Testis (tissue), 2 donors: ENCODE measurements at regions not wholly inside any gene's neighbourhood (a gene's known extent, or its start where the extent isn't known, plus 50 kb on each side); places are given as distances from the start of the nearest gene placed in this dataset.

Experiments used
- DNase-seq: peaks from one replicate; pipeline ENCODE4 v3.0.0-alpha.2; 2019
- H3K27ac ChIP-seq, 2 donors: fragments of 200-600 bp; sonication (generic); one replicate each; pipeline ENCODE4 v1.5.1; 2019
- H3K27me3 ChIP-seq: fragments of 200-600 bp; sonication (generic); one replicate; pipeline ENCODE4 v1.5.1; 2019
- H3K36me3 ChIP-seq: fragments of 200-600 bp; sonication (generic); one replicate; pipeline ENCODE4 v1.5.1; 2017; ENCODE audit warnings: low read depth; ENCODE audit errors: missing control alignments
- H3K4me1 ChIP-seq: fragments of 200-600 bp; sonication (generic); one replicate; pipeline ENCODE4 v1.5.1; 2019
- H3K4me3 ChIP-seq, 2 donors: fragments of 200-600 bp; sonication (generic); one replicate each; pipeline ENCODE4 v1.5.1; 2017 to 2019
- H3K9me3 ChIP-seq: fragments of 200-600 bp; sonication (generic); one replicate; pipeline ENCODE4 v1.5.1; 2017
- CTCF ChIP-seq, 3 experiments: fragments of 450-650 bp in 2 of 3; fragments of 200-600 bp in 1 of 3; sonication (generic) in 1 of 3; IDR thresholded peaks; one replicate each; pipeline ENCODE4 v1.5.1; 2016 to 2019; ENCODE audit warnings: antibody characterized with exemption in 3 of 3, mild to moderate bottlenecking in 2 of 3, moderate library complexity in 1 of 3
- POLR2A ChIP-seq: fragments of 450-650 bp; IDR thresholded peaks from one replicate; pipeline ENCODE4 v1.6.1; 2017; ENCODE audit warnings: antibody characterized with exemption, mild to moderate bottlenecking, moderate library complexity
- WGBS, 2 donors: methylation state at CpG; one replicate each; pipeline ENCODE4 v1.1.5; 2018; 5-methylcytosine and 5-hydroxymethylcytosine counted together
- intact Hi-C: fragments of 100-400 bp; cut with DNase I; formaldehyde crosslinking; loops from one replicate; pipeline ENCODE4 v1.15.1; 2023; ENCODE audit warnings: low total_unique reads

GRCh38 chr1:58849551-58849950 is 65.7 kb upstream of the JUN start:
- intact Hi-C loops: no loop called here
- 92 to 97% methylated on average over 2 of the region's 2 CpGs for WGBS, 2 donors
- H3K36me3 ChIP-seq: no peaks in the 10 kb centered on the region
- H3K27me3 ChIP-seq: no peaks in the 10 kb centered on the region
- H3K4me1 ChIP-seq: no peaks in the 10 kb centered on the region
- no peak overlapping the region for H3K27ac ChIP-seq
- H3K9me3 ChIP-seq: no peaks in the 10 kb centered on the region
- H3K4me3 ChIP-seq: no peak overlapping the region
- TF ChIP-seq POLR2A (no peak), CTCF (IDR thresholded peaks at IDR 0.05) (no peak)
- DNase-seq: no peak

- Histone ChIP-seq H3K27ac (no peak overlapping the region), H3K36me3 (no peaks in the 10 kb centered on the region), H3K4me3 (no peak overlapping the region), H3K9me3 (no peaks in the 10 kb centered on the region), H3K4me1 (no peaks in the 10 kb centered on the region), H3K27me3 (no peaks in the 10 kb centered on the region)
- no peak for DNase-seq
- intact Hi-C loops: no loop called here
- TF ChIP-seq POLR2A (no peak), CTCF (IDR thresholded peaks at IDR 0.05) (no peak)
These were observed 66.8 kb upstream of the JUN start for GRCh38 chr1:58850636-58851035.

- no peak for TF ChIP-seq CTCF (IDR thresholded peaks at IDR 0.05)
- TF ChIP-seq POLR2A: no peak
- Histone ChIP-seq H3K9me3 (no peaks in the 10 kb centered on the region), H3K27me3 (no peaks in the 10 kb centered on the region), H3K4me3 (no peak overlapping the region), H3K36me3 (no peaks in the 10 kb centered on the region), H3K4me1 (no peaks in the 10 kb centered on the region), H3K27ac (no peak overlapping the region)
- intact Hi-C loops: no loop called here
- DNase-seq: no peak
- 86 to 89% methylated on average over 10 of the region's 10 CpGs for WGBS, 2 donors
These were observed 69.1 kb upstream of the JUN start for GRCh38 chr1:58852731-58853485.

- Histone ChIP-seq H3K27me3 (no peaks in the 10 kb centered on the region), H3K9me3 (no peaks in the 10 kb centered on the region), H3K27ac (no peak overlapping the region), H3K36me3 (no peaks in the 10 kb centered on the region), H3K4me3 (no peak overlapping the region), H3K4me1 (no peaks in the 10 kb centered on the region)
- intact Hi-C loops: no loop called here
- no peak for TF ChIP-seq POLR2A
- no peak for TF ChIP-seq CTCF (IDR thresholded peaks at IDR 0.05)
- WGBS, 2 donors: 70 to 84% methylated on average over 2 of the region's 2 CpGs
- DNase-seq: no peak
These were observed 70.7 kb upstream of the JUN start for GRCh38 chr1:58854576-58854975.
